ENCODE measurements at regions not wholly inside any gene's neighbourhood (a gene's known extent, or its start where the extent isn't known, plus 50 kb on each side); places are given as distances from the start of the nearest gene placed in this dataset.

DNA sequence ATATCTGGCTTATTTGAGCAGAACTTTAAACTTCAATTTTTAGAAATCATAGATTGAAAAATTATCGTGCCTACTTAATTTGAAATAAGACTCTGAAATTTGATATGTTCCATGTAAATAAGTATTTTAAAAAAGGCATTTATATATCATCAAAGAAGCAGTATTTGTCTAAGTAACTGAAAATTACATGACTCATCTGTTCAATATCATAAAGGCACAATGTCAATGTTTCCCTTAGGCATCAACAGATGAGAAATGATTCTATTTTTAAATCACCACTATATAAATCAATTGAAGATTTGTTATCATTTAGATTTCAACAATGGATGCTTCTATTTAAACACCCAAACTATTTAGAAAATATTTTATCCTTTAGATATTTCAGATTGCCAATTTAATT is 142.9 kb upstream of the POU5F2 start:
- DNase-seq, result no peak

DNA sequence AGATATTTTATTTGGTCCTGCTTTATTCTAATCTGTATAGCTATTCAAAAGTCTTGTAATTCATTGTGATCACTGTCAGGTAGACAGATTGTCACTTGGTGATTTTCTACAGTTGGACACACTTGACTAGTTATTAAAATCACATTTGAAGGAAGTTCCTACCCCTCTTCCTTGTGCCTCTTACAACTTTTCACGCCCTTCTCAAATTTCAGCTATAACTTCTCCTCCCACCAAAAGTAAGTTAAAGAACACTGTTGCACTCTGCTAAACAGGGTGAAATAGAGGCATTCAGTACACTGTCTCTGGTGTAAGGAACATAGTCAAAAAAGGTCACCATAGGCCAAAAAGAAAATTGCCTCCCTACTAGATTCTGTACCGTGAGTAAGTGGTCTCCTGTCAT is 142.1 kb upstream of the POU5F2 start:
- DNase-seq, result no peak

DNA sequence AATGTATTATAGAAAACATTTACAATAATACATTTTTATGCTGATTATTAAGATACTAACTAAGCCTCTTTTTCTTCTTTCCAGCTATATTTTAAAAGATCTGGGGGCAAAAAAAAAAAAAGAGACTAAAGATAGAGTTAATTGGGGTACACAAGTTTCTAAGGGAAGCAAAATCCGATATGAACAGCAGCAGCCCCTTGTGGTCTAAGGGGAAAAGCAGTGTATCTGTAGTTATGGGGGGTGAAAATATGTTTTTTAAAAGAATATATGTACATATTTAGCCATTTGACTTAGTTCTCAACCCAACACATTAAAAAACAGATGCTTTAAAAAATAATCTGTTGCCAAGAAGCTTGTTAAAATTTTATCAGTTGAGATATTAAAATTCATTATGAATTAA is 134.3 kb upstream of the POU5F2 start:
- DNase-seq, result no peak

DNA sequence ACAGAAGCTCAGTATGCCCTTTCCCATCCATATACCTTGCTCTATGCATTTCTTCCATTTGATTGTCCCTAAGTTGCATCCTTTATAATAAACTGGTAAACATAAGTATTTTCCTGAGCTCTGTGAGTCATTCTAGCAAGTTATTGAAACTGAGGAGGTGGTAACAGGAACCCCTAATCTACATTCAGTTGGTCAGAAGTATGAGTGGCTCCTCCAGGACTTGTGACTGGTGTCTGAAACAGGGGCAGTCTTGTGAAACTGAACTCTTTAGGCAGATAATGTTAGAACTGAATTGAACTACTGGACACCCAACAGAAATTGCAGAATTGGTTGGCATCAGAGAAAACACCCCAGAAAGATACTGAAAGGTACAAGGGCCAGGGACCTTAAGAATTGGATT is 133.1 kb upstream of the POU5F2 start:
- DNase-seq, result no peak

DNA sequence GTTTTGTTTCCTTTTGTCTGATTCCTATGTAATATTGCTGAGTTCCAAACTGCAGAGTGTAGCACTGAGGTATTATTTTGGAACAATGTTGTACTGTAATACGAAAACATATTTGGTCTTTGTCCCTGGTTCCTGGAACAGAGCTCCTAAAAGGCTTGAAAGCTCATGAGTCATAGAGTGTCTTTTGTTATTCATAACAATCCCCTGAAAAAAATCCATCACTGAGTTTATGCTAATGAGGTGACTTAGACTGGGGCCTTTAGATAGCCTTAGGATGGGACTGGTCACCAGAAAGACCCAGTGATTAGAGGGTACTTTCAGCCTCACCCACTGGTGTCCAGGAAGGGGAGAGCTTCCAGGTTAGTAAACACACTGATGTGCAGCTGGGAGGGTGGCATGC is 132.7 kb upstream of the POU5F2 start:
- DNase-seq, result no peak

DNA sequence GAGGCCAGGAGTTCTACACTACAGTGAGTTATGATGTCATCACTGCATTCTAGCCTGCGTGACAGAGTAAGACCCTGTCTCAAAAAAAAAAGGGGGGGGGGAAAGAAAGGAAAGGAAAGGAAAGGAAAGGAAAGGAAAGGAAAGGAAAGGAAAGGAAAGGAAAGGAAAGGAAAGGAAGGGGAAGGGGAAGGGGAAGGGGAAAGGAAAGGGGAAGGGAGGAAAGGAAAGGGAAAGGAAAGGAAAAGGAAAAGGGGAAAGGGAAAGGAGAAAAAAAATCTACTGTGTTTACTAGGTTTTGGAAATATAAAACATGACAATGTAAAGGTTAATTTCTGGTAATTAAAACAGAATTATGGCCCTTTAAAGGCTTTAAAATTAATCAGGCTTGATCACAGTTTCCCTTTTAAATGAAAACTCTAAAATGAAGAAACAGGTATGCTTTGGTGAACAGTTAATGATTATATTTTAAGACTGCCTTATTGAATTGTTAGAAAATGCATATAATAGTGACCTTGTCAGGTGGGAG is 131.9 kb upstream of the POU5F2 start:
- DNase-seq, result no peak

DNA sequence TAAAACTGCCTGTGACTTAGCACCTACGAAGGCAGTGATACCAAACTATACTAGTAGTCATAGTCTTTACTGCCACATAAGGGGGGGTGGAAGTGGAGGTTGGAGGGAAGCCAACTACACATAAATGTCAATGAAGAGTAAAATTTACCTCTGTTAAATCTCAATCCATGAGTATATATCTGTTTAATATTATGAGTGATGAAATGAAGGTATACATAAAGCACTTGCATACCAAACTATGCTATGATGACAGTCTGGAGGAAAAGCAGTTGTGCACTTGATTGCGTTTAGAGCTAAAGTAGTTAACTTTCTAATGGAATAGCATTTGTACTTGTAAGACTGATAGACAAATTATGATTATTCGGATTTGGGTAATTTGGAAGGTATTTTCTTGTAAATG is 129.2 kb upstream of the POU5F2 start:
- DNase-seq, result no peak

DNA sequence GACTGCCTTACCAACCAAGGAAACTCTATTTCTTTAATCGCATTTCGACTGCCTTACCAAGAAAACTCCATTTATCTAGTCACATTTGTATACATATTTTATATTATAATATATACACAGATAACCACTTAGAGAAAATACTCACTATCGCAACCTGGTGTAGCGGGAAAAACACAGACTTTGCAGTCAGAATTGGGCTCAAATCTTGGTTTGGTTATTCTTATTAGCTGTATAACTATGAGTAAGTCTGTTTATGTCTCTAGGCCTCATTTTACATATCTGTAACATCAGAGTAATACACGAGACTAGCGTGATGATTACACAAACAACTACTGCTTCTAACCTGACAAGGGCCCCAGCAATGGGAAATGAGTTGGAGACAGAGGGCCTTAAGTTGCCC is 127.5 kb upstream of the POU5F2 start:
- no peak for DNase-seq

DNA sequence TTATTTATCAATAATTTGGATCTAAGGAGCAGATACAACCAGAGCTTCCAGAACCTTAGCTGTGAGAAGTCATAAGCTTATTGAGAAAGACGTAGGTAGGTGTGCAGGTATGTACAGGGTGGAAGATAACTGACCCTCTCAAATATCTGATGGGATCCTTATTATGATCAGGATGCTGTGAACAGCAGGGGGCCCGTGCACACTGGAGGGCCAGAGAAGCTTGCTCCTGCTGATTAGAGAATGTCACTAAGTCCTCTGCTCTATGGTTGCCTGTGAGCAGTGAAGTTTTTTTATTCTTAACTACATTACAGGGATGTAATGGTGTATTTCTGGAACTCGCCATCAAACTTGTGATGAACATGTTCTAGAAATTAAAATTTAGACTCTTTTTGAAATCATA is 108.9 kb upstream of the POU5F2 start:
- DNase-seq, result no peak

DNA sequence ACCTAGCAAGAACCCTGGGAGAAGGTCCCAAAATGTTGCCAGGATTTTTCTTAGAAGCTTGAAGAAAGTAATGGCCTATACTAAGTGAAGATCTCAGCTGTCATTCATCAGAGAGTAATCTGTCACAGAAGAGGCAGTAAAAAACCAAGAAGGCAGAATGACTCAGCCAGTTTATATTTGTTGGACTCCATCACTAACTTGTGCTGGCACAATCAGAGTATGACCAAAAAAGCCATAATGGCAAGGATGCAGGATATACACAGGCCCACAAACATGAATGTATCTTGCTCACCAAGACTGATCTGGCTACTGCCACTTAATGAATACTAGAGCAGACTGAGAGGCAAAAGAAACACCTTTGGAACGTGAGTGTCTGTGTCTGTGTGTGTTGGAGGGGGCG is 104.0 kb upstream of the POU5F2 start:
- no peak for DNase-seq

DNA sequence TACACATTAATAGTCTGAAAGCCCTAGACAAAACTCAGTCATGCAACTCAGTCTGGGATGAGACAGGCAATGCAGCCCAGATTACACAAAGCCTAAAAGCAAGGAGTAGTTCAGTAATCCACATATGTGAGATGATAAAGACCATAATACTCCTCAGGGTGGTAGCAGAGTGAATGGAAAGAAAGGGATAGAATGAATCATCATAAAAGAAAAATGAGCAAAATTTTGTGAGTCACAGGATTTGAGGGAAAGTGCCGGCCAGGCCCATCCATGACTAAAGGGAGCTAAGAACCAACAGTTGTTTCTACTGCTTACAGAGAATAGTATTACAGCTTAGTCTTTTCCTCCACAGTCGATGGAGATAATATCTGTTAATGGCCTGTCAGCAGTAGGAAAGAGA is 90.0 kb upstream of the POU5F2 start:
- no peak for DNase-seq

DNA sequence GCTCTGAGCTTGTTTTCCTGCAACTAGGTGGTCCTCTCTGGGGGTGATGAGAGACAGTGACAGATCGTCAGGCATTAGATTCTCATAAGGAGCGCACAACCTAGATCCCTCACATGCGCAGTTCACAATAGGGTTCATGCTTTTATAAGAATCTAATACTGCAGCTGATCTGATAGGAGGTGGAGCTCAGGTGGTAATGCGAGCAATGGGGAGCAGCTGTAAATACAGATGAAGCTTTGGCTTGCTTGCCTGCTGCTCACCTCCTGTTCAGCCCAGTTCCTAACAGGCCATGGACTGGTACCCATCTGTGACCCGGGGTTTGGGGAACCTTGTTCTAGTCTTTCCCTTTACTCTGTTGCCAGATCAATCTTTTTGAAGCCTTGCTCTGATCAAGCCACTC is 89.5 kb upstream of the POU5F2 start:
- DNase-seq, result no peak

DNA sequence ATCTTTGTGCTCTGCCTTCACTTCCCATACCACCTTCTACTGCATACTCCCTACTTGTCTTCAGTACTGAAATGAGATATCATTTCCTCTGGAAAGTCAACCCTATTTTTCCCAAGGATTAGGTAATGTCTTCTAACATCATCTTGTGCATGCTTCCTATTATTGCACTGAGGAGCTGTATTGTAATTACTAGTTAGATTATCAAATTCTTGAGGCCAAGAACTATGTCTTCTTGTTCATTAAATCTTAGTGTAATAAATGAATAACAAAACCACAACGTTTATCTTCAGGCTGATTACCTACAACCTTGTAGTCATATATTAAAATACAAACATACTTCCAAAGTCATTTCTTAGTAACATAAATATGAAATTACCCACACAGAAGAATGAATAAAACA is 87.9 kb upstream of the POU5F2 start:
- DNase-seq, result no peak

DNA sequence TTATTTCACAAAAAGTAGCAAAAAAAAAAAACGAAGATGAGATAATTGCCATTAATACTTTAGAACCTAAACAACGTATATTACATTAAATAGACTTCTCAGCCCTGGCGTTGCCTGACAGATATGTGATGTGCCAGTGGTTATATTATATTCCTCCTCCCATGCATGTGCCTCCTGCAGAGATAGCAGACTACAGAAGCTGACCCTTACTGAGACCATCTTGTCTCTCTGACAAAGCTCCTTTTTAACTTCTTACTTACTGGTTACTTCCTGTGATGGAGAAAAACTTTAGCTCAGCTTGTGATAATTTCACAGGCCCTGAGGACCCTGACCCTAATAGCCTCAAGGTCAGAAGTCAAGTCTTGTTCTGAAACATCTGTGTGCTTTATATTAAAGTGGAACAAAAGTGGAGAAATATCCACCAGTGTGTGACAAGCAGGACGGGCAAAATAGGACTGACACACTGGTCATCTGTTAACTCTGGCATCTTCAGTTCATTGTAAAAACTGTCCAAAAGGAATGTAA is 80.6 kb upstream of the POU5F2 start:
- DNase-seq, result no peak

DNA sequence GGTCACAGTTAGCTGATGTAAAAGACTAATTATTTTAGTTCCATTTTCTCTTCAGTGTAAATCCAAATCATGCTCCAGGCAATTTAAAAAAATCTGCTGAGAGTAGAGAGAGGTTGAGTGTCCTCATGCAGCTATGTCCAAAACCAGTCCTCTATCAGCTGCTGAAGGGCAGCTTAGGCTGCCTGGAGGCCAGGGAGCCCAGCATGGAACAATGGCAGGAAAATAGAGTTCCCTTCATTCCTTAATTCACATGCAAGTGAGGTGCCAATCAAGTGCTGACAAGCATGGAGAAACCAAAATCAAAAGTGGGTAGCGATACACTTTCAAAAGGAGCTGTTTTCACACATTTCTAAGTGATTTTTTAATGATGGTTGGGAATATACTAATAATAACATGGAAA is 78.3 kb upstream of the POU5F2 start:
- no peak for DNase-seq

DNA sequence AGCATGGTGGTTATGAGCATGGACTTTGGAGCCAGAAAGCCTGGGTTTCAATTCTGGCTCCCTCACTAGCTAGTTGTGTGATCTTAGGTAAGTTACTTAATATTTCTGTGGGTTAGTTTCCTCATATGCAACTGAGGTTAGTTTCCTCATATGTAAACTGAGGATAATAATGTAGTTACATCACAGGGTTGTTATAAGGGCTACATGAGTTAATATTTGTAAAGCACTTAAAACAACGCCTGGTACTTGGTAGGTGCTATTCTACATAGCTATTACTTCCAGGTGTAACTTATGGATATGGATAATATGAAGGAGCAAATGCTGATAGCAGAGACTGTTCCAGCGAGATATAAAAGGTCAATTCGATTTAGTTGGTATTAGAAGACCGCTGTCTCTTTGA is 69.4 kb upstream of the POU5F2 start:
- DNase-seq, result no peak

DNA sequence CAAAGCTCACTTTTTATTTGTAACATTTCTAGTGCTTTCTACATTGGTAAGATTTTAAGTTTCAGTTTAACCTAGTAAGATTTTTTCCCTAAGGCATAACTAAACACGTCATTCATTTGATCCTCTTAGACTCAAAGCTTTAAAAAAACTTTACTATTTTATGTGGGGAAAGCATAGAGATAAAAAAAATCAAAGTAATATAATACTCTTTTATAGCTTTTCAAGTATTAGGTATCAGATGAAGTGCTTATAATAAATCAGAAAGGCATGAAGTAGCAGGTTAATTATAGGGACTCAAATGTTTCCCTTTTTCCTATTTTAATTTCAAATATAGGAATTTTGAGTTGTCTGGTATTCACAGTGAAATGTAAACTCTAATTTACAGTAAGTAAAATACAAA is 68.0 kb upstream of the POU5F2 start:
- no peak for DNase-seq

DNA sequence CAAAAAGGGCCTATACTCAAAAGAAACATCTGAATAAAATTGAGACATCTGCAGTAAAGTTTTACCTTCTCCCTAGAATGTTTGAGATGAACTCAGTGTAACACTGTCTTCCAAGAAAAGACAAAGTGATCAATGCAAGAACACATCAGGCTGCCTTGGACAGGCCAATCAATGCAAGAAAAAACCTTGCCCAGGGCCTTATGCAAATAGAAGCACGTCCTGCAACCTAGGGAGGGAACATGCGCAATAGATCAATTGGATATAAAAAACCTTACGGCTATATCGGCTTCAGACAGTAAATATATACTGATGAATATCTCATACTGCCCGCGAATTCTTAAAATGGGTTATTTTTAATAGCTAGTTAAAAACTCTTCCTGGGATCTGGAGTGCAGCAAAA is 66.4 kb upstream of the POU5F2 start:
- DNase-seq, result no peak

DNA sequence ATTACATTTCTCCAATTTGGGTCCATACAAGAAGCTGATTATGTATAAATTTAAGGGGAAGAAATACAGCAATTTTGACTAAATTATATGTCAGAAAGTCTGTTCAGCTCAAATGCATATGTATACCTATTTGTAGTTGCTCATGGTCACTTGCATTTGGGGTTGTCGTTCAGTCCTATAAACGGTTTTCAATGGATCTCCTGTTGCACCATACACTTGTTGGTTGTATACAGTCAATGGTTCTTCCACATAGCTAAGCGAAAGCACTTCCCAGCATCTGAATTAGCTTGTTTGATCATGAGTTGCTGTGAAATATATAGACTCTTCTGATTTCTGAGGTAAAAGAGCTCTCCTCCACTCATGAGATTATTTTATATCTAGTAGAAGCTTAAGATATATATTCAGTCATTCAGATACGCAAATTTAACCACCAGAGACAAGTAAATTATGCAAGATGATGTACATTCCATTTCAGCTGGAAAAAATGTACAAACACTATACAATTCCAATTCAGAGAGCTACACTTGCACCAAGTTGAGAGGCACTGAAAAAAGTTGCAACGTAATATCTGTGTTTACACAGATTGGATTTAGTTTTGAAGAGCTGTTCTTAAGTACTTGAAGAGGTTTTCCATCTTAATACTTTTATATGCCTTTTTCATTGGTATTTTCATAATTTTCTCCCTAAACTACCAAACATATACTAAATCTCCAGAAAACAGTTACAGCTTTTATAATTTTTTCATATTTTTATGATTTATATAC is 64.4 kb upstream of the POU5F2 start:
- no peak for DNase-seq

DNA sequence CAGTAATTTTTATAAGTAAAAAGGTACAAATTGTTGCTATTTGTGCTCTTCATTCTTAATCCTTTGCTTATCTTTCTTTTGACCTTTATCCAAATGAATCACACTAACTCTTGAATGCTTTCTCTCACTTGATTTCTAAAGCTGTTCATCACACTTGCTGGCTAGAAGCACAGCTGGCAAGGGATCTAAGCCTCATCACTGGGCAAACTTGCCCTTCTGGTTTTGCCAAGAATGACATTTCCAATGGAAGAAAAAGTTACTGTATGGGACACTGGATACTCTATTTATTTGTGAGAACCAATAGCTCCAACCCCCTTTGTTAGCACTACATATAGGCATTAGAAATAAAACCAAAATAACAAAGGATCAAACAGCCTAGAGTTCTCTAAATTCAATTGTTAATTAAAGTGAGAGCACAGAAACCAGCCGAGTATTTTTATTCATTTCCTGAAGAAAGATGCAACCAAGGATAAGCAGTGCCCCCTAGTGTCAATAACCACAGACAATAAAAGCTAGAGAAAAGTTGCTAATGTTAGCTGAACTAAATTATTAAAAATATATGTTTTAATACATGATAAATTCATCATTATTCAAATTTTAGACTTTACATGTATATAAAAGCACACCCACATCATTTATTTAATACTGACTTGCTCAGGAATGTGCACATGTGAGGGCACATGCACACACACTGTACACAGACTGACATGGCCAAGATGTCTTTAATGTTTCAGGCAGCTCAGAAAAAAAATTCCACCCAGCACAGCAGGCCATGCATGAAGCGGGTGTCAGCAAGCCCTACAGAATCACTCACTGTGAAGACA is 59.8 kb upstream of the POU5F2 start:
- peak; percentile 77 for DNase-seq

DNA sequence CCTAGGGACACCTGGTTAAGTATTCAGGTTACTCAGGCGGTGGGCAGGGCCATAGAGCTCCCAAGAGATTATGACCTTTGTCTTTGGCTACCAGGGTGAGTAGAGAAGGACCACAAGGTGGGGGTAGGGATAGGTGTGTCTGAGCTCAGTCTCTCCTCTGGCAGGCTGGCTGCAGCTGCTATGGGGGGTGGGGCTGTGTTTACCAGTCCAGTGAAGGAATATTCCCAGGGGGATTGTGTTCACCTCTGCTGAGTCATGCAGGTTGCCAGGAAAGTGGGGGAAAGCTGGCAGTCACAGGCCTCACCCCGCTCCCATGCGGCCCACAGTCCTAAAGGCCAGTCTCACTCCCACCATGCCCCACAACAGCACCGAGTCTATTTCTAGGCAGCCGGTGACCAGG is 53.6 kb upstream of the POU5F2 start:
- DNase-seq, result no peak

DNA sequence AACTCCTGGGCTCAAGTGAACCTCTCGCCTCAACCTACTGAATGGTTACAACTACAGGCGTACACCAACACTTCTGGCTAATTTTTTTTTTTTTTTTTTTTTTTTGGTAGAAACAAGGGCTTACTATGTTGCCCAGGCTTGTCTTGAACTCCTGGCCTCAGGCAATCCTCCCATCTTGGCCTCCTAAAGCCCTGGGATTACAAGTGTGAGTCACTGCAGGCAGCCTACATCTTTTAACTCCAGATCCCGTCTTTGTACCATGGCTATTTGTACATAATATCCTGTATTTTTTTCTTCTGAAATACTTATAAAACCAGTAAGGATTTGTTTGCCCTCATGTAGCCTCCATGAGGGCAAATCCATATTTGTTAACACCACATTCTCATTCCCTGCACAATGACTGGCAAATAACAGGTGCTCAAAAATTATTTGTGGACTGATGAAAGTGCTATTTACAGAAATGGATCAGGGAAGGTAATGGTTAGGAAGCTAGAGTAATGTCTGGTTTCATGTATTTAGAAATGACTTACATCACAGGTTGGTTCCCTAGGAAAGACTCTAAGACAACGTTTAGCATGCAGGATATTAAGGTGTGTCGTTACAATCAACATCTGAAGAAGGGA is 51.9 kb upstream of the POU5F2 start:
- DNase-seq, result no peak

DNA sequence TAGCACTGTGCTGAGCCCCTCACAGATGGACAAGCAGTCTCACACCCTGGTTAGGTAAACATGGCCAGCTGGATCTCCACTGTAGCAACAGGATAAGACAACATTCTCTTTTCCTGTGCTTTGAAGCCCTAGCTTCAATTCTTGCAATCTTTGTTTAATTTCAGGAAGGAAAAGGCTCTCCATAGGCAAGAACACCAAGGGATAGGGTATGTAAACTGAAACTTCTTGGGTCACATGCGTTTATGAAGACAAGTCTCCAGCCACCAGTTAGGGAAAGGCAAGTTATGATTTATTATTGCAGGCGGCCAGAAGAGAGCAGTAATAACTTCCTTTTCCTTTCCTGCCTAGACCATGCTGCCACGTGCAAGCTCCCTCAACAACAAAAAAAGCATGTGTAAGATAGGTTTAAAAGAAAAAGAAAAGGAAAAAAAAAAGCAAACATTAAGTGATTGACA is 50.1 kb upstream of the POU5F2 start:
- DNase-seq, result peak; percentile 27

Measured in left kidney (tissue), 1 donor.